ENCODE measurements at regions not wholly inside any gene's neighbourhood (a gene's known extent, or its start where the extent isn't known, plus 50 kb on each side); places are given as distances from the start of the nearest gene placed in this dataset.
"Not testable (repeated sequence)": the region's sequence is repeated elsewhere in the genome, so short reads cannot be mapped to it uniquely, and the experiment has no call there.

DNA sequence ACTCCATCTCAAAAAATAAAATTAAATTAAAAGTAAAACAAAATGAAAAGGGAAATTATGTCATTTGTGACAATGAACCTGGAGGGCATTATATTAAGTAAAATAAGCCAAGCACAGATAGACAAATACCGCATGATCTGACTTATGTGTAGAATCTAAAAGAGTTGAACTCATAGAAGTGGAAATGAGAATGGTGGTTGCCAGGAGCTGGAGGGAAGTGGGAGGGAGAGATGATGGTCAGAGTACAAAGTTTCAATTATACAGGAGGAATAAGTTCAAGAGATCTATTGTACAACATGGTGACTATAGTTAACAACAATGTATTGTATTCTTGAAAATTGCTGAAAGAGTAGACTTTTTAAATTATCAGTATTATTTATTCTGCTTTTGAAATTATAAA is 183.4 kb downstream of the ID4 start:
- H3K4me2 ChIP-seq (ENCODE audit: insufficient read depth, low read length, poor library complexity, severe bottlenecking): no peak overlapping the region
- no peak overlapping the region for H2BK120ac ChIP-seq (ENCODE audit: low read depth, low read length)
- H2BK12ac ChIP-seq (ENCODE audit: low read length): no peak overlapping the region
- H3K9me3 ChIP-seq (replicated peaks in 1 of 2; ENCODE audit: control insufficient read depth in 2 of 2, insufficient read depth in 1 of 2, low read depth in 1 of 2, low read length in 2 of 2): no peaks in the 10 kb centered on the region
- no peak overlapping the region for H3K4ac ChIP-seq (ENCODE audit: low read length)
- no peaks in the 10 kb centered on the region for H3K79me1 ChIP-seq (ENCODE audit: low read depth, low read length)
- H3K36me3 ChIP-seq (replicated peaks in 1 of 2; ENCODE audit: control insufficient read depth in 2 of 2, insufficient read depth in 2 of 2, low read length in 2 of 2): no peaks in the 10 kb centered on the region
- H3K9ac ChIP-seq (ENCODE audit: low read depth, low read length, poor library complexity): no peak overlapping the region
- no peak for DNase-seq (ENCODE audit: low spot score)
- no peak overlapping the region for H4K8ac ChIP-seq (ENCODE audit: low read depth, low read length)
- no peak overlapping the region for H3K27ac ChIP-seq (replicated peaks; ENCODE audit: low read length)
- no peak overlapping the region for H2AFZ ChIP-seq (ENCODE audit: low read length)
- H2BK15ac ChIP-seq (ENCODE audit: low read length): no peak overlapping the region
- H3K4me3 ChIP-seq (ENCODE audit: low read length in 2 of 2): no peak overlapping the region
- H3K4me1 ChIP-seq (ENCODE audit: control insufficient read depth in 2 of 2, insufficient read depth in 1 of 2, low read depth in 1 of 2, low read length in 2 of 2): no peaks in the 10 kb centered on the region
- H3K18ac ChIP-seq (ENCODE audit: low read length): no peak overlapping the region
- no CpG with 5 or more reads among the region's 1 CpG for WGBS, 2 donors (ENCODE audit: extremely low coverage in 2 of 2, insufficient read length in 2 of 2, insufficient replicate concordance in 1 of 2)
- no peaks in the 10 kb centered on the region for H3K27me3 ChIP-seq (ENCODE audit: control insufficient read depth in 3 of 3, insufficient read depth in 3 of 3, low read depth in 1 of 3, low read length in 3 of 3)
- no peak overlapping the region for H4K91ac ChIP-seq (ENCODE audit: low read depth, low read length, poor library complexity)
- H2AK5ac ChIP-seq (ENCODE audit: low read depth, low read length): no peak overlapping the region
- H3K23ac ChIP-seq (ENCODE audit: low read depth, low read length, poor library complexity): no peak overlapping the region
- no peak overlapping the region for H3K14ac ChIP-seq (ENCODE audit: low read length)
- no peak overlapping the region for H2BK5ac ChIP-seq (ENCODE audit: low read length)

GRCh38 chr6:20021795-20022194 is 184.6 kb downstream of the ID4 start:
- no peaks in the 10 kb centered on the region for H3K36me3 ChIP-seq (replicated peaks in 1 of 2; ENCODE audit: control insufficient read depth in 2 of 2, insufficient read depth in 2 of 2, low read length in 2 of 2)

DNA sequence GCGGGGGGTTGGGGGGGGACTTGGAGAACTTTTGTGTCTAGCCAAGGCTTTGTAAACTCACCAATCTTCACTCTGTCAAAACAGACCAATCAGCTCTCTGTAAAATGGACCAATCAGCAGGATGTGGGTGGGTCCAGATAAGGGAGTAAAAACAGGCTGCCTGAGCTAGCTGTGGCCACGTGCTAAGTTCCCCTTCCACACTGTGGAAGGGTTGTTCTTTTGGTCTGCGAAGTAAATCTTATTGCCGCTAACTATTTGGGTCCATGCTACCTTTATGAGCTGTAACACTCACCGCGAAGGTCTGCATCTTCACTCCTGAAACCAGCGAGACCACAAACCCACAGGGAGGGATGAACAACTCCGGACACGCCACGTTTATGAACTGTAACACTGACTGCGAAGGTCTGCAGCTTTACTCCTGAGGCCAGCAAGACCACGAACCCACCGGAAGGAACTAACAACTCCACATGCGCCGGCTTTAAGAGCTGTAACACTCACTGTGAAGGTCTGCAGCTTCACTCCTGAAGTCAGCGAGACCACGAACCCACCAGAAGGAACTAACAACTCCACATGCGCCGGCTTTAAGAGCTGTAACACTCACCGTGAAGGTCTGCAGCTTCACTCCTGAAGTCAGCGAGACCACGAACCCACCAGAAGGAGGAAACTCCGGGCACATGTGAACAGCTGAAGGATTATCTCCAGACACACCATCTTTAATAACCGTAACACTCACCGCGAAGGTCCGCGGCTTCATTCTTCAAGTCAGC is 186.6 kb downstream of the ID4 start:
- not testable (repeated sequence) for H4K91ac ChIP-seq (ENCODE audit: low read depth, low read length, poor library complexity); H2BK15ac ChIP-seq (ENCODE audit: low read length); H3K4me3 ChIP-seq (ENCODE audit: low read length in 2 of 2); H3K27me3 ChIP-seq (ENCODE audit: control insufficient read depth in 3 of 3, insufficient read depth in 3 of 3, low read depth in 1 of 3, low read length in 3 of 3); H2AFZ ChIP-seq (ENCODE audit: low read length); H2BK5ac ChIP-seq (ENCODE audit: low read length); H3K9me3 ChIP-seq (replicated peaks in 1 of 2; ENCODE audit: control insufficient read depth in 2 of 2, insufficient read depth in 1 of 2, low read depth in 1 of 2, low read length in 2 of 2); H3K36me3 ChIP-seq (replicated peaks in 1 of 2; ENCODE audit: control insufficient read depth in 2 of 2, insufficient read depth in 2 of 2, low read length in 2 of 2); H3K79me1 ChIP-seq (ENCODE audit: low read depth, low read length); H2BK120ac ChIP-seq (ENCODE audit: low read depth, low read length); H2AK5ac ChIP-seq (ENCODE audit: low read depth, low read length); H3K14ac ChIP-seq (ENCODE audit: low read length); H3K4ac ChIP-seq (ENCODE audit: low read length); H3K4me2 ChIP-seq (ENCODE audit: insufficient read depth, low read length, poor library complexity, severe bottlenecking); H2BK12ac ChIP-seq (ENCODE audit: low read length); H3K23ac ChIP-seq (ENCODE audit: low read depth, low read length, poor library complexity); DNase-seq (ENCODE audit: low spot score); H3K9ac ChIP-seq (ENCODE audit: low read depth, low read length, poor library complexity); H4K8ac ChIP-seq (ENCODE audit: low read depth, low read length); H3K18ac ChIP-seq (ENCODE audit: low read length); H3K27ac ChIP-seq (replicated peaks; ENCODE audit: low read length); H3K4me1 ChIP-seq (ENCODE audit: control insufficient read depth in 2 of 2, insufficient read depth in 1 of 2, low read depth in 1 of 2, low read length in 2 of 2)
- no CpG with 5 or more reads among the region's 28 CpGs for WGBS, 2 donors (ENCODE audit: extremely low coverage in 2 of 2, insufficient read length in 2 of 2, insufficient replicate concordance in 1 of 2)

More at GRCh38 chr6:20021795-20022194, 184.6 kb downstream of the ID4 start:
- H3K18ac ChIP-seq (ENCODE audit: low read length): no peak overlapping the region
- H2BK15ac ChIP-seq (ENCODE audit: low read length): no peak overlapping the region
- H3K4me2 ChIP-seq (ENCODE audit: insufficient read depth, low read length, poor library complexity, severe bottlenecking): no peak overlapping the region
- H3K4me1 ChIP-seq (ENCODE audit: control insufficient read depth in 2 of 2, insufficient read depth in 1 of 2, low read depth in 1 of 2, low read length in 2 of 2): no peaks in the 10 kb centered on the region
- H2AK5ac ChIP-seq (ENCODE audit: low read depth, low read length): no peak overlapping the region
- no peak overlapping the region for H3K27ac ChIP-seq (replicated peaks; ENCODE audit: low read length)
- no peak overlapping the region for H2BK5ac ChIP-seq (ENCODE audit: low read length)
- no peak overlapping the region for H4K8ac ChIP-seq (ENCODE audit: low read depth, low read length)
- no peak overlapping the region for H3K14ac ChIP-seq (ENCODE audit: low read length)
- no peaks in the 10 kb centered on the region for H3K79me1 ChIP-seq (ENCODE audit: low read depth, low read length)
- H2AFZ ChIP-seq (ENCODE audit: low read length): no peak overlapping the region
- H3K4me3 ChIP-seq (ENCODE audit: low read length in 2 of 2): no peak overlapping the region
- no peak overlapping the region for H4K91ac ChIP-seq (ENCODE audit: low read depth, low read length, poor library complexity)
- H3K4ac ChIP-seq (ENCODE audit: low read length): no peak overlapping the region
- H3K27me3 ChIP-seq (ENCODE audit: control insufficient read depth in 3 of 3, insufficient read depth in 3 of 3, low read depth in 1 of 3, low read length in 3 of 3): no peaks in the 10 kb centered on the region
- H2BK120ac ChIP-seq (ENCODE audit: low read depth, low read length): no peak overlapping the region
- no peak overlapping the region for H3K9ac ChIP-seq (ENCODE audit: low read depth, low read length, poor library complexity)
- H2BK12ac ChIP-seq (ENCODE audit: low read length): no peak overlapping the region
- no peak for DNase-seq (ENCODE audit: low spot score)
- no peaks in the 10 kb centered on the region for H3K9me3 ChIP-seq (replicated peaks in 1 of 2; ENCODE audit: control insufficient read depth in 2 of 2, insufficient read depth in 1 of 2, low read depth in 1 of 2, low read length in 2 of 2)
- no peak overlapping the region for H3K23ac ChIP-seq (ENCODE audit: low read depth, low read length, poor library complexity)

- H3K4me3 ChIP-seq (ENCODE audit: low read length in 2 of 2): no peak overlapping the region
- no peaks in the 10 kb centered on the region for H3K9me3 ChIP-seq (replicated peaks in 1 of 2; ENCODE audit: control insufficient read depth in 2 of 2, insufficient read depth in 1 of 2, low read depth in 1 of 2, low read length in 2 of 2)
- H2AK5ac ChIP-seq (ENCODE audit: low read depth, low read length): no peak overlapping the region
- H2AFZ ChIP-seq (ENCODE audit: low read length): no peak overlapping the region
- no peak overlapping the region for H3K23ac ChIP-seq (ENCODE audit: low read depth, low read length, poor library complexity)
- no peak overlapping the region for H2BK5ac ChIP-seq (ENCODE audit: low read length)
- H3K4ac ChIP-seq (ENCODE audit: low read length): no peak overlapping the region
- no peak overlapping the region for H2BK15ac ChIP-seq (ENCODE audit: low read length)
- no peak for DNase-seq (ENCODE audit: low spot score)
- H3K9ac ChIP-seq (ENCODE audit: low read depth, low read length, poor library complexity): no peak overlapping the region
- no peak overlapping the region for H3K4me2 ChIP-seq (ENCODE audit: insufficient read depth, low read length, poor library complexity, severe bottlenecking)
- no peak overlapping the region for H3K27ac ChIP-seq (replicated peaks; ENCODE audit: low read length)
- no peak overlapping the region for H3K14ac ChIP-seq (ENCODE audit: low read length)
- no peak overlapping the region for H4K91ac ChIP-seq (ENCODE audit: low read depth, low read length, poor library complexity)
- H2BK120ac ChIP-seq (ENCODE audit: low read depth, low read length): no peak overlapping the region
- no peaks in the 10 kb centered on the region for H3K36me3 ChIP-seq (replicated peaks in 1 of 2; ENCODE audit: control insufficient read depth in 2 of 2, insufficient read depth in 2 of 2, low read length in 2 of 2)
- H3K18ac ChIP-seq (ENCODE audit: low read length): no peak overlapping the region
- H3K27me3 ChIP-seq (ENCODE audit: control insufficient read depth in 3 of 3, insufficient read depth in 3 of 3, low read depth in 1 of 3, low read length in 3 of 3): no peaks in the 10 kb centered on the region
- no CpG with 5 or more reads among the region's 6 CpGs for WGBS, 2 donors (ENCODE audit: extremely low coverage in 2 of 2, insufficient read length in 2 of 2, insufficient replicate concordance in 1 of 2)
- H3K79me1 ChIP-seq (ENCODE audit: low read depth, low read length): no peaks in the 10 kb centered on the region
- H3K4me1 ChIP-seq (ENCODE audit: control insufficient read depth in 2 of 2, insufficient read depth in 1 of 2, low read depth in 1 of 2, low read length in 2 of 2): no peaks in the 10 kb centered on the region
- H4K8ac ChIP-seq (ENCODE audit: low read depth, low read length): no peak overlapping the region
- H2BK12ac ChIP-seq (ENCODE audit: low read length): no peak overlapping the region
Observed at GRCh38 chr6:20024316-20024673, 187.1 kb downstream of the ID4 start.

All from neuronal stem cell (in vitro differentiated cells).